ENCODE measurements at regions not wholly inside any gene's neighbourhood (a gene's known extent, or its start where the extent isn't known, plus 50 kb on each side); places are given as distances from the start of the nearest gene placed in this dataset.

DNA sequence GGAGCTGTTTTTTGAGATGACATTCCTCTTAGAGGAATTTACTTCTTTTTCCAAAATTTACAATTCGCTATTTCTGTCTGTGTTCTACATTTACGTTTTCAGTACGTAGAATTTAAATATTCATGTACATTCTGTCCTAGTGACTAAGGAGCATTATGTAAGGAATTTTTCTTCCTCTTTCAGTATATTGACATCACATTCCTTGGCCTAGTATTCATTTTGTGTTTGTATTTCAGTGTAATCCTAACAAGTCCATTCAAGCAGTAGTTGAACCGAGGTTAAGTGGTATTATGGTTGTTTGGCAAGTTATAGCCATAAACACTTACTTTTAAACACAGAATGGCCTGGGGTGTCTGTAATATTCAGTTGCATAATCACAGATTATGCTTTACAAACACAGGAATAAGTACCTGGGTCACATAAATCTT, 465.2 kb downstream of the PCNX1 start:
- TF ChIP-seq, protein P1, sequence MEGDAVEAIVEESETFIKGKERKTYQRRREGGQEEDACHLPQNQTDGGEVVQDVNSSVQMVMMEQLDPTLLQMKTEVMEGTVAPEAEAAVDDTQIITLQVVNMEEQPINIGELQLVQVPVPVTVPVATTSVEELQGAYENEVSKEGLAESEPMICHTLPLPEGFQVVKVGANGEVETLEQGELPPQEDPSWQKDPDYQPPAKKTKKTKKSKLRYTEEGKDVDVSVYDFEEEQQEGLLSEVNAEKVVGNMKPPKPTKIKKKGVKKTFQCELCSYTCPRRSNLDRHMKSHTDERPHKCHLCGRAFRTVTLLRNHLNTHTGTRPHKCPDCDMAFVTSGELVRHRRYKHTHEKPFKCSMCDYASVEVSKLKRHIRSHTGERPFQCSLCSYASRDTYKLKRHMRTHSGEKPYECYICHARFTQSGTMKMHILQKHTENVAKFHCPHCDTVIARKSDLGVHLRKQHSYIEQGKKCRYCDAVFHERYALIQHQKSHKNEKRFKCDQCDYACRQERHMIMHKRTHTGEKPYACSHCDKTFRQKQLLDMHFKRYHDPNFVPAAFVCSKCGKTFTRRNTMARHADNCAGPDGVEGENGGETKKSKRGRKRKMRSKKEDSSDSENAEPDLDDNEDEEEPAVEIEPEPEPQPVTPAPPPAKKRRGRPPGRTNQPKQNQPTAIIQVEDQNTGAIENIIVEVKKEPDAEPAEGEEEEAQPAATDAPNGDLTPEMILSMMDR (conservative IDR thresholded peaks at IDR 0.05; ENCODE audit: low read depth, low read length), result no peak
- peak; percentile 93 for DNase-seq (ENCODE audit: low read depth)
- no peak overlapping the region for H3K4me3 ChIP-seq (ENCODE audit: low read depth, low read length)

DNA sequence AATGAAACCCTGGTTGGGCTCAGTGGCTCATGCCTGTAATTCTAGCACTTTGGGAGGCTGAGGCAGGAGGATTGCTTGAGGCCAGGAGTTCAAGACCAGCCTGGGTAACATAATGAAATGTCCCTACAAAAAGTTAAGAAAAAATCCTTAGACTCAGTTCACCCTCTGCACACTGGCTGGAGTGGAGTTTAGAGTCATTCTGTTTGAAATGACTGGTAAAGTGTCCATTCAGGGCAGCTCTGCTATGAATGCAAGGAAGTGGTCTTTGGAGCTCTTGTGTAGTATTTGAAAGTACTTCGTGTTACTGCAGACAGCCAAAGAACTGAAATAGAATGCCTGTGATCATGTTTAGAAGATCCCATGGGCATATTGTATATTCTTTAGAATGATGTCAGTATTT, 466.5 kb downstream of the PCNX1 start:
- TF ChIP-seq, protein P1 (conservative IDR thresholded peaks at IDR 0.05; ENCODE audit: low read depth, low read length), result no peak
- no peak overlapping the region for H3K4me3 ChIP-seq (ENCODE audit: low read depth, low read length)
- no peak for DNase-seq (ENCODE audit: low read depth)

DNA sequence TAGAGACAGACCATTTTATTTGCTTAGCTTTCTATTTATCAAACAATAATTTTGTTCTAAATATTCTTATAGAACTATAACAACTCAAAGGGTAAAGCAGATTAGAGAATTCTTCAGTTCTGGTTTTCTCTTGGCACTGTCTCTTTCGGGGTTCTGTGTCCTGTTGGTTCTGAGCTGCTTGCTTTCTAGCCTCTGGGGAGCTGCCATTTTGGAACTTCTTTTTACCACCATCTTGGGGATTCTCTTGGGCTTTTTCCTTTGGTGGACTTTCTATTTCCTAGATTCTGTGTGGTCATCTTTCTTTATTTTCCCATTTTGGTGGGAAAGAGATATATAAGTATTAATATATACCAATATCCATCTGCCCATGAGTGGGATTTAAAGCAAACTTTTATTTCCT, 467.7 kb downstream of the PCNX1 start:
- no peak for DNase-seq (ENCODE audit: low read depth)
- no peak overlapping the region for H3K4me3 ChIP-seq (ENCODE audit: low read depth, low read length)
- TF ChIP-seq, protein P1 (conservative IDR thresholded peaks at IDR 0.05; ENCODE audit: low read depth, low read length), result no peak

DNA sequence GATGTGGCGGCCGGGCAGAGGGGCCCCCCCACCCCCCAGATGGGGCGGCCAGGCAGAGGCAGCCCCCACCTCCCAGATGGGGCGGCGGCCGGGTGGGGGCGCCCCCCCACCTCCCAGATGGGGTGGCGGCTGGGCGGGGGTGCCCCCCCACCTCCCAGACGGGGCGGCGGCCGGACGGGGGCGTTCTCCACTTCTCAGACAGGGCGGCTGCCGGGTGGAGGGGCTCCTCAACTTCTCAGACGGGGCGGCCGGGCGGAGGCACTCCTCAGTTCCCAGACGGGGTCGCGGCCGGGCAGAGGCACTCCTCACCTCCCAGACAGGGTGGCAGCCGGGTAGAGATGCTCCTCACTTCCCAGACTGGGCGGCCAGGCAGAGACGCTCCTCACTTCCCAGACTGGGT, 469.8 kb downstream of the PCNX1 start:
- no peak overlapping the region for H3K4me3 ChIP-seq (ENCODE audit: low read depth, low read length)
- TF ChIP-seq, protein P1 (conservative IDR thresholded peaks at IDR 0.05; ENCODE audit: low read depth, low read length), result no peak
- no peak for DNase-seq (ENCODE audit: low read depth)

DNA sequence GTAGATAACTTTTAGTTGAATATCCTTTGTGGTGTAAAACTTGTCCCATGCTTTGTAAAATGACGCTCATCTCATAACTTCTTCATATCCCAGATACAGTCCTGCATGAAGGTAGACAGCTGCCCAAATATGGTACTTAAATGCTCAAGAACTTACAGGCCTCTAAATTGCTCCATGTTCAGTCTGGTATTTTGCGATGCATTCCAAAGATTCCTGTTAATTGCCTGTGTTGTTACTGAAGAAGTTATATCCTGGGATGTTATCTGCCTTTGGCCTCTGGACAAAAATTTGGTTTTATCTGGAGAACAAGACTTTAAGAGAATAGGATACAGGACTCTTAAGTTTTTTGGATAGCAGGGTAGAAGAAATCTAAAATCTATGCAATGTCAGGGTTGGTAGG, 473.0 kb downstream of the PCNX1 start:
- TF ChIP-seq, protein P1 (conservative IDR thresholded peaks at IDR 0.05; ENCODE audit: low read depth, low read length), result no peak
- peak; percentile 89 for DNase-seq (ENCODE audit: low read depth)
- no peak overlapping the region for H3K4me3 ChIP-seq (ENCODE audit: low read depth, low read length)

DNA sequence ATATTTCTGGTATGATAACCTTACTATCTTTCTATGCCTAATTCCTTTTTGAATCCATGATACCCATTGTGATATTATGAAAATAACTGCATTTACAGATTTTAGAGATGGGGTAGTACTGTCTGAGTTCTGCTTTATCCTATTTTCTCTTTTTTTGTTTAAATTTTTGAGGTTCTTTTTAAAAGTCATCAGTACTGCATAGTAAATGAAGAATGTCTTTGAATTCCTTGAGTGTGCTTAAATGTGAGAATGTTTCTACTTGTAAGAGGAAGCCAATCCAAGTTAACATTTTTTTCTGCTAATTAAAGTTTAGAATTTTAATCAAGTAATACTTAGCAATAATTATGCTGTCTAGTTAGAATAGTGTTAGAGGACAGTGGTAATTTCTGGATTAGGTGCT, 474.6 kb downstream of the PCNX1 start:
- H3K4me3 ChIP-seq (ENCODE audit: low read depth, low read length), result no peak overlapping the region
- no peak for DNase-seq (ENCODE audit: low read depth)
- TF ChIP-seq, protein P1 (conservative IDR thresholded peaks at IDR 0.05; ENCODE audit: low read depth, low read length), result no peak

DNA sequence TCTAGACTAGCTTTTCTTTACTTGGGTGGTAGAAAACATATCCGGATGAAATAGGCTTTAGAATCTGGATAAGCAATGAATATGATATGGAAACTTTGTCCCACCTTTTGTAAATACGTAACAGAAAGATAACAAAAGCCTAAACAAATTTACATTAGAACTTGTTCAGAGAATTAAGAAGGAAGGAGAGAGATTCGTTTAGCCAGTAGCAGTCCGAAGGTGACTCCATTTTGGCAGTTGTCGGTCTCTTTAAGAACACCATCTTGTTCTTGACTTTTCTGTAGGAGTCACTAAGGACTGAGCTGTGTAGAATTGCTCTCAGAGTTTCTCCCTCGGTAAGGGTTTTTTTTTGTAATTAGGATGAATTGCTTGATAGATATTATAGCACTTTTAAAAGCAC, 475.1 kb downstream of the PCNX1 start:
- TF ChIP-seq, protein P1 (conservative IDR thresholded peaks at IDR 0.05; ENCODE audit: low read depth, low read length), result no peak
- H3K4me3 ChIP-seq (ENCODE audit: low read depth, low read length), result no peak overlapping the region
- no peak for DNase-seq (ENCODE audit: low read depth)

Measured in choroid plexus epithelial cell (primary cell).